Ascending aorta (tissue), 2 donors: ENCODE measurements at regions not wholly inside any gene's neighbourhood (a gene's known extent, or its start where the extent isn't known, plus 50 kb on each side); places are given as distances from the start of the nearest gene placed in this dataset.

Experiments
- DNase-seq, 2 donors: peaks; one replicate each; pipeline ENCODE4 v3.0.0-alpha.2; 2019; ENCODE audit warnings: low spot score in 2 of 2
- H3K27ac ChIP-seq, 2 donors: fragments of 200-600 bp; sonication (generic); one replicate each; pipeline ENCODE4 v1.5.1; 2016 to 2017; ENCODE audit warnings: mild to moderate bottlenecking in 1 of 2
- H3K27me3 ChIP-seq: fragments of 200-600 bp; sonication (generic); one replicate; pipeline ENCODE4 v1.5.1; 2017
- H3K36me3 ChIP-seq, 2 donors: fragments of 200-600 bp; sonication (generic); one replicate each; pipeline ENCODE4 v1.5.1; 2016
- H3K4me1 ChIP-seq, 2 donors: fragments of 200-600 bp; sonication (generic); one replicate each; pipeline ENCODE4 v1.5.1; 2016 to 2017; ENCODE audit warnings: mild to moderate bottlenecking in 1 of 2
- H3K4me3 ChIP-seq, 2 donors: fragments of 200-600 bp; sonication (generic); one replicate each; pipeline ENCODE4 v1.5.1; 2016 to 2017; ENCODE audit warnings: mild to moderate bottlenecking in 1 of 2
- H3K9me3 ChIP-seq, 2 donors: fragments of 200-600 bp; sonication (generic); one replicate each; pipeline ENCODE4 v1.5.1; 2016
- intact Hi-C: fragments of 100-400 bp; cut with DNase I; formaldehyde crosslinking; loops from one replicate; pipeline ENCODE4 v1.15.1; 2023
- TF ChIP-seq, protein P1 (sequence below), 3 experiments: fragments of 200-600 bp in 2 of 3; fragments of 450-650 bp in 1 of 3; sonication (generic) in 2 of 3; IDR thresholded peaks; one replicate each; pipeline ENCODE4 v1.5.1; 2016 to 2019; ENCODE audit warnings: antibody characterized with exemption in 3 of 3, mild to moderate bottlenecking in 1 of 3, moderate library complexity in 1 of 3

- H3K36me3 ChIP-seq, result no peaks in the 10 kb centered on the region
- H3K27ac ChIP-seq, result no peak overlapping the region
- H3K9me3 ChIP-seq, result peaks cover 0 to 20% of the 10 kb centered on the region in 2 donors
- TF ChIP-seq, protein P1, sequence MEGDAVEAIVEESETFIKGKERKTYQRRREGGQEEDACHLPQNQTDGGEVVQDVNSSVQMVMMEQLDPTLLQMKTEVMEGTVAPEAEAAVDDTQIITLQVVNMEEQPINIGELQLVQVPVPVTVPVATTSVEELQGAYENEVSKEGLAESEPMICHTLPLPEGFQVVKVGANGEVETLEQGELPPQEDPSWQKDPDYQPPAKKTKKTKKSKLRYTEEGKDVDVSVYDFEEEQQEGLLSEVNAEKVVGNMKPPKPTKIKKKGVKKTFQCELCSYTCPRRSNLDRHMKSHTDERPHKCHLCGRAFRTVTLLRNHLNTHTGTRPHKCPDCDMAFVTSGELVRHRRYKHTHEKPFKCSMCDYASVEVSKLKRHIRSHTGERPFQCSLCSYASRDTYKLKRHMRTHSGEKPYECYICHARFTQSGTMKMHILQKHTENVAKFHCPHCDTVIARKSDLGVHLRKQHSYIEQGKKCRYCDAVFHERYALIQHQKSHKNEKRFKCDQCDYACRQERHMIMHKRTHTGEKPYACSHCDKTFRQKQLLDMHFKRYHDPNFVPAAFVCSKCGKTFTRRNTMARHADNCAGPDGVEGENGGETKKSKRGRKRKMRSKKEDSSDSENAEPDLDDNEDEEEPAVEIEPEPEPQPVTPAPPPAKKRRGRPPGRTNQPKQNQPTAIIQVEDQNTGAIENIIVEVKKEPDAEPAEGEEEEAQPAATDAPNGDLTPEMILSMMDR (IDR thresholded peaks at IDR 0.05), result no peak
- no peak for DNase-seq
- intact Hi-C loops, result no loop called here
- H3K4me1 ChIP-seq, result no peaks in the 10 kb centered on the region
- no peaks in the 10 kb centered on the region for H3K27me3 ChIP-seq
- no peak overlapping the region for H3K4me3 ChIP-seq
Observed at GRCh38 chr2:186405842-186406241, 80.2 kb upstream of the ZC3H15 start.

- Histone ChIP-seq H3K27ac (no peak overlapping the region), H3K4me1 (no peaks in the 10 kb centered on the region), H3K9me3 (peaks cover 0 to 20% of the 10 kb centered on the region in 2 donors), H3K27me3 (no peaks in the 10 kb centered on the region), H3K36me3 (no peaks in the 10 kb centered on the region), H3K4me3 (no peak overlapping the region)
- no peak for DNase-seq
- intact Hi-C loops, result no loop called here
- TF ChIP-seq, protein P1 (IDR thresholded peaks at IDR 0.05), result no peak
Observed at GRCh38 chr2:186407611-186408010, 78.4 kb upstream of the ZC3H15 start.

DNA sequence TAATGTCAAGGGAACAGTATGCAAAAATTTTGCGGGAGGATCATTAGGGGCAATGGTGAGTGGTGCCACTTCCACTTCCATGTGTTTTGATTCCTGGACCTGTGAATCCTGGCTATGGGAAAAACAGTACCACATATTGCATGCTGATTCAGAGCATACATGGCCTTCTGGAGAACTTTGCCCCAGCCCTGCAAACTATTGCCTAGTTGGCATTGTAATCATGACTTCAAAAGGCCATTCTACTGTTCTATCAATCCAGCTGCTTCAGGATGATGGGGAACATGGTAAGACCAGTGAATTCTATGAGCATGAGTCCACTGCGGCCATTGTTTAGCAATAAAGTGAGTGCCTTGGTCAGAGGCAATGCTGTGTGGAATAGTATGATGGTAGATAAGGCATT lies 75.3 kb upstream of the ZC3H15 start:
- no peaks in the 10 kb centered on the region for H3K4me1 ChIP-seq
- intact Hi-C loops, result no loop called here
- no peak overlapping the region for H3K4me3 ChIP-seq
- no peak for DNase-seq
- no peaks in the 10 kb centered on the region for H3K36me3 ChIP-seq
- H3K27ac ChIP-seq, result no peak overlapping the region
- TF ChIP-seq, protein P1 (IDR thresholded peaks at IDR 0.05), result no peak
- H3K27me3 ChIP-seq, result no peaks in the 10 kb centered on the region
- H3K9me3 ChIP-seq, result peaks cover 0 to 3% of the 10 kb centered on the region in 2 donors

DNA sequence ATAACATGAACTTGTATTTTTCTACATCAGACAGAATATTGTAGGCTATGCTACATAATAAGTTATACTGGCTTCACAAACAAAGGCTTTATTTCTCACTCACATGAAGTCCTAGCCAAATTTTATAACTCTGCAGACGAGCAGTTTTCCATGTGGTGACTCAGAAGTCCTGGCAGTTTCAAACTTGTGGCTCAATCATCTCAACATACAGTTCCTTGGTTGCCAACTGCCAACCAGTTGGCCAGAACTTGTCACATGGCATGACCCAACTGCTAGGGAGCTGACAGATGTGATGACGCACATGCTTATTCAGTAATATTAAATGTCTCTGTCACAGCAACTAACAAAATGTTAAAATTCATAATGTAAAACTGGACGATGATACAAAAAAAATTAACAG lies 63.8 kb upstream of the ZC3H15 start:
- peak overlapping the region in 1 of 2 donors; percentile 39 for H3K27ac ChIP-seq
- DNase-seq, result peak; percentile 37 to 83
- TF ChIP-seq, protein P1 (IDR thresholded peaks at IDR 0.05), result no peak
- no peaks in the 10 kb centered on the region for H3K9me3 ChIP-seq
- H3K4me1 ChIP-seq, result peaks cover 0 to 7% of the 10 kb centered on the region in 2 donors
- no peak overlapping the region for H3K4me3 ChIP-seq
- no peaks in the 10 kb centered on the region for H3K36me3 ChIP-seq
- intact Hi-C loops, result loop anchor here (1.0 kb wide), 1 partner anchor 64 kb away; the partner anchor contains the start of gene ZC3H15
- H3K27me3 ChIP-seq, result no peaks in the 10 kb centered on the region

DNA sequence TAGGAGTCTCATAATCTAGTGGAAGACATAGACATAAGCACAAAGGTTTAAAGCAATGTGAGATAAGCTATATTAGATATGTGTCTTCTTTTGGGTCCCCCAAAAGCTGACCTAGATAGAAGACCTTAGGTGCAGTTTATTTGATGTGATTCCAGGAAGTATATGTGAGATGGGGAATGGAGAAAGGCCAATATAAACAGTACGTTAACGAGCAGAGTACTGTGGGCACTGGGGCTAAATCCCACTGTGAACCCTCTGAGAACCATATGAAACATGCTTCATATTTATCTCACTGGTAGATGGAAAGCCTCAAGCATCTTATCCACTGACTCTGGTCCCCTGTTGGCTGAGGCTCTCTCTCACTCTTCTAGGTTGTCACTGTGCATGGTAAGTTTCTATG lies 62.6 kb upstream of the ZC3H15 start:
- peak overlapping the region in 1 of 2 donors; percentile 8 for H3K27ac ChIP-seq
- intact Hi-C loops, result no loop called here
- H3K4me1 ChIP-seq, result peaks cover 0 to 7% of the 10 kb centered on the region in 2 donors
- no peak for DNase-seq
- TF ChIP-seq, protein P1 (IDR thresholded peaks at IDR 0.05), result no peak
- no peak overlapping the region for H3K4me3 ChIP-seq
- no peaks in the 10 kb centered on the region for H3K9me3 ChIP-seq
- no peaks in the 10 kb centered on the region for H3K36me3 ChIP-seq
- no peaks in the 10 kb centered on the region for H3K27me3 ChIP-seq

DNA sequence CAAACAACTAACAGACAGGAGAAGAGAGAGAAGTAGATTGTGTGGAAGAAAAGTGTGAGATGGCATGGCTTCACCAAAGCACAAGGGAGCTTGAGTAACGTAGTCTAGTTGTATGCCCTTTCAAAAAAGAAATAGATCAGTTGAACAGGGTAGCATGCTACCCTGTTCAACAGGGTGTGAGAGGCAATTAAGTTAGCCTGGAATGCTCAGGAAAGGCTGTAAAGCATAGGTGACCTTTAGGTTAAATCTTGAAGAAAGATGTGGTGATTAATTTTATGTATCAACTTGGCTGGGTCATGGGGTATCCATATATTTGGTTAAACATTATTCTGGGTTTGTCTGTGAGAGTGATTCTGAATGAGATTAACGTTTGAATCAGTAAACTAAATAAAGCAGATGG lies 61.8 kb upstream of the ZC3H15 start:
- DNase-seq, result no peak
- no peaks in the 10 kb centered on the region for H3K36me3 ChIP-seq
- no peaks in the 10 kb centered on the region for H3K9me3 ChIP-seq
- H3K4me3 ChIP-seq, result no peak overlapping the region
- H3K27me3 ChIP-seq, result no peaks in the 10 kb centered on the region
- H3K27ac ChIP-seq, result no peak overlapping the region
- TF ChIP-seq, protein P1 (IDR thresholded peaks at IDR 0.05), result no peak
- intact Hi-C loops, result no loop called here
- H3K4me1 ChIP-seq, result peaks cover 0 to 7% of the 10 kb centered on the region in 2 donors
